ENCODE measurements at regions not wholly inside any gene's neighbourhood (a gene's known extent, or its start where the extent isn't known, plus 50 kb on each side); places are given as distances from the start of the nearest gene placed in this dataset.
A peak's percentile ranks its signal among the peaks of the same experiment; 100 is the strongest.

DNA sequence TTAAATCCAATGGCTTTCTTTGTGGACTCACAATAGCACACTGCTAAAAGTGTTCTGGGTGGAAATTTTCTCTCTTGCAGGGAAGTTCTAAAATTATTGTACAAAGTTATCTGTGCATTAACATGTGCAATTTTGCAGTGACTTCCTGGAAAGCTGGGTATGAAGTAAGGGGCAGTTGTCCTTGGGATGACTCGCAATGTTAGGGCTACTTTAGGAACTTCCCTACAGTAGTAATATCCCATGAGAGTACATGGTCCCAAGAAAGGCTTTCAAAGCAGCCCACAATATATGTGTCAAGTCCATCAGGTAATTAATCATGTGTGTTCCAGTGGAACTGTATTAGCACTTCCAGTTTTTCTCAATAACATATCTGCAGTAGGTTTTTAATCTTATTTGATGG, 201.0 kb upstream of the UBE2E2 start:
- TF ChIP-seq, protein P1, sequence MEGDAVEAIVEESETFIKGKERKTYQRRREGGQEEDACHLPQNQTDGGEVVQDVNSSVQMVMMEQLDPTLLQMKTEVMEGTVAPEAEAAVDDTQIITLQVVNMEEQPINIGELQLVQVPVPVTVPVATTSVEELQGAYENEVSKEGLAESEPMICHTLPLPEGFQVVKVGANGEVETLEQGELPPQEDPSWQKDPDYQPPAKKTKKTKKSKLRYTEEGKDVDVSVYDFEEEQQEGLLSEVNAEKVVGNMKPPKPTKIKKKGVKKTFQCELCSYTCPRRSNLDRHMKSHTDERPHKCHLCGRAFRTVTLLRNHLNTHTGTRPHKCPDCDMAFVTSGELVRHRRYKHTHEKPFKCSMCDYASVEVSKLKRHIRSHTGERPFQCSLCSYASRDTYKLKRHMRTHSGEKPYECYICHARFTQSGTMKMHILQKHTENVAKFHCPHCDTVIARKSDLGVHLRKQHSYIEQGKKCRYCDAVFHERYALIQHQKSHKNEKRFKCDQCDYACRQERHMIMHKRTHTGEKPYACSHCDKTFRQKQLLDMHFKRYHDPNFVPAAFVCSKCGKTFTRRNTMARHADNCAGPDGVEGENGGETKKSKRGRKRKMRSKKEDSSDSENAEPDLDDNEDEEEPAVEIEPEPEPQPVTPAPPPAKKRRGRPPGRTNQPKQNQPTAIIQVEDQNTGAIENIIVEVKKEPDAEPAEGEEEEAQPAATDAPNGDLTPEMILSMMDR (IDR thresholded peaks at IDR 0.05; ENCODE audit: control insufficient read depth, extremely low read depth, insufficient read depth) = no peak
- no peak for DNase-seq (ENCODE audit: low read depth)
- H3K4me3 ChIP-seq (ENCODE audit: low read depth, low read length) = no peak overlapping the region

DNA sequence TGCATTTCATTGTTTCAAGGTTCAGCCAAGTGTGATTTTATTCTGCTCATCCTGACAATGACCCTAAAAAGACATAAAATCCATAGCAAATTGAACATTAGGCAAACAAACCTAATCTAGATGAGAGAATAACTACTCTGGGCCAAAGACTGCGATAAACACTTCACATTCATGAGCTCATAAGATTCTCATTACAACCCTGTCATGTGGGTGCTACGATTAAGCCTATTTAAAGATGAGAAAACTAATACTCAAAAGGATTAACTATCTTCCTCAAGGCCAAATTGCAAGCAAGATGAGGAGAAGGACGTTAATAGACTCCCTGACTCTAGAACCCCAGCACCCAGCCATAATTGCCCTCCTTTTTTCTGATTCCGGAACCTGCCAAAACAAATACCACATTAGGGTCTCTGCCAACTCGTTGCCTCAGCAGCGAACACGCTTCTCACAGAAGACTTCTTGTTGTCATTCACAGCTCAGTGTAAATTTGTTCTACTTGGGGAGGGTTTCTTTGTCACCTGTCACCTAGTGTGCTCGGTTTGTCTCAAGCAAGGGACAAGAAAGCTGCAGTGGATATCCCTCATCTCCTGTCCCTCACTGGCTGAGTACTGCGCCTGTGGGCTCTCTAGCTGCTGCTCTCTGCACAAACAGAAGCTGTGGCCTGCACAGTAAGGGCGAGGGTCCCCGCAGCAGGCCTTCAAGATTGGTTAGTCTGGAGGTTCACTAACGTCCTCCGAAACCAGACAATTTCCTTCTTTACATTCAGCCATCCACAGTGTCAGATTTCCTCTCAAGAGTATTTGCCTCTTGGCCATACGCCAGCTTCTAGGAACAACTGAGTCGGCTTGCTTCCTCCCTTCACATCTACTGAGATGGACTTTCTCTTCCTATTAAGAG, 200.0 kb upstream of the UBE2E2 start:
- DNase-seq (ENCODE audit: low read depth) = peak; percentile 50
- TF ChIP-seq, protein P1 (IDR thresholded peaks at IDR 0.05; ENCODE audit: control insufficient read depth, extremely low read depth, insufficient read depth) = no peak
- H3K4me3 ChIP-seq (ENCODE audit: low read depth, low read length) = no peak overlapping the region

DNA sequence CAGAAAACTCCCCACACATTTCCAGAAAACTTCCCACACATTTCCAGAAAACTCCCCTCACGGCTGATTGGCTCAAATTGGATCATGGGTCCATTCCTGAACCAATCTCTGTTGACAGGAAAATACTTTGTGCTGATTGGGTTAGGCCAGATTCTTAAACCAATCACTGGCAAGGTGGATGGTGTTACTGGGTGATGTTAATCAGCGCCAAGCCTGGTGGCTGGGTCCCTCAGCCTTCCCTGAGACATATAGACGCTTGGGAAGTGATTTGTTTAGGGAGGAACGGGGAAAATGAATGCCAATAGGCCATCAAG, 199.4 kb upstream of the UBE2E2 start:
- no peak overlapping the region for H3K4me3 ChIP-seq (ENCODE audit: low read depth, low read length)
- no peak for DNase-seq (ENCODE audit: low read depth)
- TF ChIP-seq, protein P1 (IDR thresholded peaks at IDR 0.05; ENCODE audit: control insufficient read depth, extremely low read depth, insufficient read depth) = no peak

- TF ChIP-seq, protein P1 (IDR thresholded peaks at IDR 0.05; ENCODE audit: control insufficient read depth, extremely low read depth, insufficient read depth) = no peak
- no peak for DNase-seq (ENCODE audit: low read depth)
- no peak overlapping the region for H3K4me3 ChIP-seq (ENCODE audit: low read depth, low read length)
These were observed 198.2 kb upstream of the UBE2E2 start for GRCh38 chr3:23004971-23005370.

- no peak overlapping the region for H3K4me3 ChIP-seq (ENCODE audit: low read depth, low read length)
- DNase-seq (ENCODE audit: low read depth) = no peak
- TF ChIP-seq, protein P1 (IDR thresholded peaks at IDR 0.05; ENCODE audit: control insufficient read depth, extremely low read depth, insufficient read depth) = no peak
These were observed 185.3 kb upstream of the UBE2E2 start for GRCh38 chr3:23017801-23018200.

- no peak overlapping the region for H3K4me3 ChIP-seq (ENCODE audit: low read depth, low read length)
- TF ChIP-seq, protein P1 (IDR thresholded peaks at IDR 0.05; ENCODE audit: control insufficient read depth, extremely low read depth, insufficient read depth) = no peak
These were observed 183.4 kb upstream of the UBE2E2 start for GRCh38 chr3:23019596-23020300.

More at GRCh38 chr3:23019596-23020300, 183.4 kb upstream of the UBE2E2 start:
- no peak for DNase-seq (ENCODE audit: low read depth)

All from LNCaP clone FGC (cell line).